Thymus (tissue), 11 donors: ENCODE measurements at regions not wholly inside any gene's neighbourhood (a gene's known extent, or its start where the extent isn't known, plus 50 kb on each side); places are given as distances from the start of the nearest gene placed in this dataset.

Experiments
- DNase-seq, 9 donors: peaks; one replicate each; pipeline ENCODE4 v3.0.0-alpha.2; 2013; ENCODE audit warnings: low spot score in 9 of 9, low read depth in 6 of 9, missing footprints in 1 of 9
- H3K27ac ChIP-seq, 2 donors: one replicate each; pipeline ENCODE4 v1.5.1; 2013; ENCODE audit warnings: control low read depth in 1 of 2, low read depth in 1 of 2, low read length in 1 of 2, mild to moderate bottlenecking in 1 of 2, moderate library complexity in 1 of 2
- H3K27me3 ChIP-seq, 2 donors: one replicate each; pipeline ENCODE4 v1.5.1; 2013; ENCODE audit warnings: low read length in 1 of 2; ENCODE audit not compliant: control insufficient read depth in 2 of 2, insufficient read depth in 1 of 2
- H3K36me3 ChIP-seq, 2 donors: one replicate each; pipeline ENCODE4 v1.5.1; 2013; ENCODE audit warnings: low read length in 1 of 2, mild to moderate bottlenecking in 1 of 2, moderate library complexity in 1 of 2; ENCODE audit not compliant: control insufficient read depth in 2 of 2, insufficient read depth in 2 of 2
- H3K4me1 ChIP-seq, 2 donors: one replicate each; pipeline ENCODE4 v1.5.1; 2013; ENCODE audit warnings: low read length in 2 of 2; ENCODE audit not compliant: control insufficient read depth in 2 of 2, insufficient read depth in 2 of 2
- H3K4me3 ChIP-seq, 2 donors: one replicate each; pipeline ENCODE4 v1.5.1; 2013; ENCODE audit warnings: low read length in 2 of 2, control low read depth in 1 of 2, mild to moderate bottlenecking in 1 of 2
- H3K9me3 ChIP-seq, 2 donors: one replicate each; pipeline ENCODE4 v1.5.1; 2013; ENCODE audit warnings: low read length in 1 of 2, mild to moderate bottlenecking in 1 of 2; ENCODE audit not compliant: control insufficient read depth in 2 of 2, insufficient read depth in 1 of 2
- WGBS: extraction: QIAGEN DNeasy Blood & Tissue Kit; methylation state at CpG from one replicate; pipeline ENCODE4 v1.1.7; 2013; 5-methylcytosine and 5-hydroxymethylcytosine counted together
- donor health status: healthy.

DNA sequence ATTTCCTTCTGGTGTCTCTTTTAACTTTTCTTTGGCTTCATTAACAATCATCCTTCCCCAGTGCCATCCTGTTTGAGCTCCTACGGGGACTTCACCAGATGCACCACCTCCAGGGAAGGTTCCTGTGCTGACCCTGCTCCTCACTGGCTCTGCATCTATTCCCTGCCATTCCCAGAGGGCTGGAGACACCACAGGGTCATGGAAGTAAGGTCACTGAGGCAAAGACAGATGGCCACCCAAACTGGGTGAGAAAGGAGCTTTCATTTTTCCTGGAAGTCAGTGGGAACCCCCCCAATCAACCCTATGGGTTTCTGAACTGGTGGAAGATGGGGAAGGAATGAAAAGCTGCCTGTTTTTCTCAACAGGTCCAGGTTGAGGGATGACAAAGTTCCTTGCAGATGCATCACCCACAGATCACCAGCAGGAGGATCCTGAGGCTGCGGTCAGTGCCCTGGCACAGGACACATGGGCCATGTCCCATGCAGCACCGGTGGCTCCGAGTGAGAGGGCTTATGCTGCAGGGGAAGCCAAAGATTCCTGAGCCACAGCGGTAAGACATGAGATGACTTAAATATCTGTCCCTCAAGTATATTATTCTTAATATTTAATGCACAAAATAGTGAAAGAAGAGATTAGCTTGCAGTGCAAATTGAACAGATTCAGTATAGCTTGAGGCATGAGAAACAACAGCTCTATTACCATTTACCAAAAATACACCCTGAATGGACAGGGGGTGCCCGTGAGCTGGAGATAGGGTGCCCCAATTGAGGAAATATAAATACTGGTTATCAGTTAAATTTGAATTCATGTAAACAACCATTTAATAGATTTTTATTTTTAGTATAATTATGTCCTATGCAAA, 73.0 kb upstream of the VPREB1 start:
- 86% methylated on average over 6 of the region's 6 CpGs for WGBS
- no peak for DNase-seq
- H3K9me3 ChIP-seq, result no peaks in the 10 kb centered on the region
- no peaks in the 10 kb centered on the region for H3K36me3 ChIP-seq
- H3K4me1 ChIP-seq, result peaks cover 16 to 17% of the 10 kb centered on the region in 2 donors
- no peaks in the 10 kb centered on the region for H3K27me3 ChIP-seq
- H3K4me3 ChIP-seq, result no peak overlapping the region
- no peak overlapping the region for H3K27ac ChIP-seq

DNA sequence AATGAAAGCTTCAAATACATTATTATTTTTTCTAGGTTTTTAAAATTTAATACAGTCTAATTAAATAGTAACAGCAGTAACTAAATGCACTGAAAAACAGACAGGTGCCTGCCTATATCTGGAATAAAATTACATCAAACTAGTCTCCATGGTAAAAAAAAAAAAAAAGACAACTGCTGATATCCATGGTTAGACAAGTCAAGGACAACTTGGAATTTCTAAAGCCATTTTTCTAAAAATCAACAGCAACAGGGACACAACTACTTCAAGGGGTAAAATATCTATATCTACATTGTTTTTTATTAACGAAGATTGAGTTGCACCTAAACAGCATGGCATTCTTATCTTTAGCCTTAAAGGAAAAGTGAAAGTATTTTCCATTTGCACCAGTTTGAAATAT, 74.7 kb upstream of the VPREB1 start:
- Histone ChIP-seq H3K4me3 (no peak overlapping the region), H3K27me3 (no peaks in the 10 kb centered on the region), H3K4me1 (peaks cover 17 to 32% of the 10 kb centered on the region in 2 donors), H3K9me3 (no peaks in the 10 kb centered on the region), H3K27ac (no peak overlapping the region), H3K36me3 (no peaks in the 10 kb centered on the region)
- DNase-seq, result no peak
- 72% methylated on average over 1 of the region's 1 CpG for WGBS

DNA sequence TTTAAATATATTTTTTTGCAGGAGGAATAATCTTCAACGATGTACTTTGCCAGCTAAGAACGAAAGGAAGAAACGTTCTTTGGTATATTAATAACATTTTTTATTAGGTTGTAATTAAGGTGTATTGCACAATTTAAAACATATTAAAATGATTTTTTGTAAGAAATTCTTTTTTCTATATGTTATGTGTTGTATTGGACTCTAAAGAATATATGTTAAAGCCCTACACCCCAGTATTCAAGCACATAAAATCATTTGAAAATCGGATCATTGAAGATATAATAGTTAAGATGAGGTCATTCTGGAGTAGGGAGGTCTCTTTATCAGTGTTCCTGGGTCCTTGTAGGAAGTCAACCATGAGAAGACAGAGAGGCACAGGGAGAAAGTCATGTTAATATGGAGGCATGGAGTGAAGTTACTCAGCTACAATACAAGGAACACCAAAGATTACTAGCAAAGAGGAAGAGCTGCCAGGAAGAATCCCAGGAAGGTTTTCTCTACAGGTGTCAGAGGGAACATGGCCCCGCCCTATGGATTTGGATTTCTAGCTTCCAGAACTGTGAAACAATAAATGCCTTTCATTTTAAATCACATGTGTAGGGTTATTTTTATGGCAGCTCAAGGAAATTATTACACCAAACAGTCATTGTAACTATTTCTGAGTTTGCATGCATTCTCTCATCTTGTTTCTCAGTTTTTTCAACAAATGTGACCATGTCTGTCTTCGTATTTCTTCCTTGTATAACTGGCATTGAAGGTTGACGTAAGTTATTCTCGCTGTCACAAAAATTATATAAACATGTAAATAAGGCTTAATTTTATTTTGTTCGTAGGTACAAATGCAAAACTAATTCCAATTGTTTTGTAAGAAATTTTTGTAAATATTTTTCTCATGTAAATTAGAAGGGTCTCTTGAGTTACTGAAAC, 75.4 kb upstream of the VPREB1 start:
- peaks cover 17 to 38% of the 10 kb centered on the region in 2 donors for H3K4me1 ChIP-seq
- no peaks in the 10 kb centered on the region for H3K9me3 ChIP-seq
- H3K4me3 ChIP-seq, result peak overlapping the region in 1 of 2 donors; percentile 33
- H3K27ac ChIP-seq, result no peak overlapping the region
- 86% methylated on average over 9 of the region's 9 CpGs for WGBS
- H3K27me3 ChIP-seq, result no peaks in the 10 kb centered on the region
- no peaks in the 10 kb centered on the region for H3K36me3 ChIP-seq
- DNase-seq, result no peak

DNA sequence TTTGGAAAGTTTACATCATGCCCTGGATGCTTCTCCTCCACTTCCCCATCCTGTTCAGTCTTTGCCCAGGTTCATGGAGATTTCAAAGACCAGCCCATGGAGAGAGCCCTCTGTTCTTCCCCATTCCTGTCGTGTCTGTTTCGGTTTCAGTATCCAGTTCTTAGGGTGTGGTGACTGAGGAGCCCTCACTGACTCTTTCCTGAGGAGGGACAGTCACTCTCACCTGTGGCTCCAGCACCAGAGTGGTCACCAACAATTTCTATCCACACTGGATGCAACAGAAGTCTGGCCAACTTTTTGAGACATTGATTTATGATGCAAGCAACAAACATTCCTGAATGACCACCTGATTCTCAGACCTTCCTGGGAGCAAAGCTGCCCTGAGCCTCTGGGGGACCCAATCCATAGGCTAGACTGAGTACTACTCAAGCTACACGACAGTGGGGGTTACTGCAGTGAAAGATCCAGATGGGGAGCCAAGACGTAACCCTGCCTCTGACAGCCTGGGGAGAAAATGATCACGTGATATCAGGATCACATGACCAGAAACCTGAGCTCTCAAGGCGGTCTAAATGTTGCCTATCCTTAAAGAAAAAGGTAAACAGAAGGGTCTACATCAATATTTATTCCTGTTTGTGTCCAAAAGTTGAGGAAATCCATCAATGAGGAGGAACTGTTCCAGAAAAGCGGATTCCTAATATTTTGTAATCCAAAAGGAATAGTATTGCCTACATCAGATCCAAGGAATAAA, 76.2 kb upstream of the VPREB1 start:
- H3K4me1 ChIP-seq, result peaks cover 17 to 38% of the 10 kb centered on the region in 2 donors
- H3K4me3 ChIP-seq, result peak overlapping the region; percentile 7 to 33
- 13% methylated on average over 7 of the region's 7 CpGs for WGBS
- no peaks in the 10 kb centered on the region for H3K27me3 ChIP-seq
- DNase-seq, result peak; percentile 49 to 92 (median 69)
- no peaks in the 10 kb centered on the region for H3K9me3 ChIP-seq
- H3K36me3 ChIP-seq, result no peaks in the 10 kb centered on the region
- H3K27ac ChIP-seq, result peak overlapping the region in 1 of 2 donors; percentile 87

DNA sequence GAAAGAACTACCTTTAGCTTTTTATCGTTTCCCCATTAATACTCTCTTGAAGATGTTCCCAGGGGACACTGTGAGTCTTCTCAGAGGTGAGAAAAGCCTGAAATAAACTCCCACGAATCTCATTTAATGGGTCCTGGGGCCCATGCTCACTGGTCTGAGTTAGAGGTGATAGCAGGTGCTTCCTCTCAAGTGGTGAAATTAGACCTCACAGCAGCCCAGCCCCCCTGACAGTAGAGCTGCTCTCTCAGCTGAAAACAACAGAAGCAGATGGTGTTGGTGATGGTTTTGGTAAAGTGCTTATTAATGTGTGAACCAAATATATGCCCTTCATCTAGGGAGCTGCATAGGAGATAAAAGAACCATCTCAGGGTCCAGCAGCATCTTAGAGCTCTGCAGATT, 76.8 kb upstream of the VPREB1 start:
- Histone ChIP-seq H3K27ac (peak overlapping the region; percentile 15 to 87), H3K27me3 (no peaks in the 10 kb centered on the region), H3K36me3 (no peaks in the 10 kb centered on the region), H3K4me1 (peaks cover 17 to 38% of the 10 kb centered on the region in 2 donors), H3K9me3 (no peaks in the 10 kb centered on the region), H3K4me3 (peak overlapping the region in 1 of 2 donors; percentile 33)
- WGBS, result 4% methylated on average over 2 of the region's 2 CpGs
- DNase-seq, result peak in 3 of 9 donors; percentile 18 to 71 (median 33)

DNA sequence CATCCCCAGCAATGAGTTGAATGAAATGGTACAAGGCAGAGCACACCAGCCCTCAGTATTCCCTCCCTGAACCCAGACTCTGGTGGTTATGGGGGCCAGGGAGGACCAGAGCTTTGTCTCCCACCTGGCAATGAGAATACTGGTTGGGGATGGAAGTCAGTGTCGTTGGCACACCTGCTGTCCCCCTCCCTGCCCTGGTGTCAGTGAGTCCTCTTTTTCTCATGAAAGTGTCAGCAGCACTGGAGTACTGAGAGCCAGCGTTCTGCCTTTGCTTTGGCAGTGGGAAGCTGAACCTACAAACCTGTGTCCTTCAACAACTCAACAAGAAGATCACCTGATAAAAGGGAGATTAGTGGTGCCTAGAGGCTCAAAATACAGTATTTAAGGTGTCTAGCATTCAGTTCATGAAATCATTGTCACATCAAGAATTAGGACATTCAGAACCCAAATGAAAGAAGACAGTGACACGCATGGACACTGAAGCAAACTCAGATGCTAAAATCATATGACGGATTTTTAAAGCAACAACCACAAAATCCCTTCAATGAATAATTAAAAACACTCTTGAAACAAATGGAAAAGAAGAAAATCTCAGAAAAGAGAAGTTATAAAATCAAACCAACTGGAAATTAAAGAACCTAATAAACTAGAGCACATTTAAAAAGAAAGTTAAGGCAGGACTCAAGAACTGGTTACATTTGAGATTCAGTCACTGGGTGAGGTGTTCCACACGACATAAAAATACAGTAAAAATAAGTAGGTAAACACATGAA, 77.5 kb upstream of the VPREB1 start:
- H3K4me1 ChIP-seq, result peaks cover 17 to 40% of the 10 kb centered on the region in 2 donors
- H3K9me3 ChIP-seq, result no peaks in the 10 kb centered on the region
- no peaks in the 10 kb centered on the region for H3K36me3 ChIP-seq
- peak in 1 of 9 donors; percentile 37 for DNase-seq
- peak overlapping the region; percentile 12 to 87 for H3K27ac ChIP-seq
- no peaks in the 10 kb centered on the region for H3K27me3 ChIP-seq
- WGBS, result 46% methylated on average over 5 of the region's 5 CpGs
- no peak overlapping the region for H3K4me3 ChIP-seq

DNA sequence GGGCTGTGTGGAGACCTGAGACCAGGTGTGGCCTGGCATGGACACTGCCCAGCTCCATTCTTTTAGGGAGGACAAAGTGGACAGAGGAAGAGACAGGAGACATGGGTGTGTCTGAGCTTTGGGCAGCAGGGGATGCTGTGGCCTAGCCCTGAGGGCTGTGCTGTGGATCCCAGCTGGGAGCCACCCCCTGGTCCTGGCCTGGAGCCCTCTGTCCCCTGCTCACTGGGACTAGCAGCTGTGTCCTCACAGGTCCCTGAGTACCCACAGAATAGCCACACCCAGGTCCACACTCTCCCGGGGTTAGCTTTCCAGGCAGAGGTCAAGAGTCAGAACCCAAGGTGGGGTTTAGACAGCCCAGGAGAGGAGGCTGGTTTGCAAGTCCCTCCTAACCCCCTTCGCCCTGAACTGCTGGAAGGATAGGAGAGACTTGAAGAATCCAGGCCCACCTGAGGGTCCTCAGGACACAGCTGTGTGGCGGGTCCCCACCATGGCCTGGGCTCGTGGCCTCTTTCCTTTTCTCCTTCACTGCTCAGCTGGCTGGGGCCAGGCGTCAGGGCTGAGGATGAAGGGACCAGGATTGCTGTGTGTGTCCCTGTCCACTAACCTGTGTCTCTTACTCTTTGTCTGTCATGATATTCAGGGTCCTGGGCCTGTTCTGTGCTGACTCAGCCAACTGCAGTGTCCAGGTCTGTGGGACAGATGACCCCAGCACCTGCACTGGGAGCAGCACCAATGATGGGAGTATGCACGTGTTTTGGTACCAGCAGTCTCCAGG, 78.5 kb upstream of the VPREB1 start:
- peak overlapping the region; percentile 11 to 21 for H3K27ac ChIP-seq
- H3K4me3 ChIP-seq, result no peak overlapping the region
- WGBS, result 83% methylated on average over 6 of the region's 6 CpGs
- no peaks in the 10 kb centered on the region for H3K27me3 ChIP-seq
- no peak for DNase-seq
- peaks cover 17 to 44% of the 10 kb centered on the region in 2 donors for H3K4me1 ChIP-seq
- H3K9me3 ChIP-seq, result no peaks in the 10 kb centered on the region
- no peaks in the 10 kb centered on the region for H3K36me3 ChIP-seq
